HG03159 (cell line): ENCODE measurements at regions not wholly inside any gene's neighbourhood (a gene's known extent, or its start where the extent isn't known, plus 50 kb on each side); places are given as distances from the start of the nearest gene placed in this dataset.

Experiments
- ATAC-seq: cut with Tn5 transposase; IDR thresholded peaks from one replicate; pipeline ENCODE4 v1.9.1; 2021; ENCODE audit warnings: mild to moderate bottlenecking, moderate library complexity; ENCODE audit not compliant: unreplicated experiment

DNA sequence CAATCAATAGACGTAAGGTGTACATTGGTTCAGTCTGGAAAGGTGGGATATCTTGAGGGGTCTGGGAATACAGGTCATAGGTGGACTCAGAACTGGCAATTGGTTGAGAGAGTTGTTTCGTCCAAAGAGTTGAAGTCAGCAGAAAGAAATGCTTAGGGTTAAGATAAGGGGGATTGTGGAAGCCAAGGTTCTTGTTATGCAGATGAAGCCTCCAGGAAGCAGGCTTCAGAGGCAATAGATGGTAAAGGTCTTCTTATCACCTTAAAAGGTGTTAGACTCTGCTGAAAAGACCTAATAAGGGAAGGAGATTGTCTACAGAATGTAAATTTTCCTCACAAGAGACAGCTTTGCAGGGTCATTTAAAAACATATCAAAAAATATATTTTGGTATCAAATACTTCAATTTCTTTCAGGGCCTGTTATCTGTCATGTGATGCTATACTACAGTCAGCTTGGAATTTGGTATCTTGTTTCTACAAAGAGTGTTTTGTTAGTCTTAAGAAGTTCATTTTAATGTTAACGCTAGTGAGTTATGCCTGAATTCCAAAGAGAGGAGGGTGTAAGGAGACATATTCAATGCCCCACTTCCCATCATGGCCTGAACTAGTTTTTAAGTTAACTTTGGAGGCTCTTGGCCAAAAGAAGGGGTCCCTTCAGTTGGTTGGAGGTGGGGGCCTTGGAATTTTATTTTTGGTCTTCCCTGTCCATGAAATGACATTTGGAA lies 378.2 kb upstream of the ROBO2 start:
- no peak for ATAC-seq

DNA sequence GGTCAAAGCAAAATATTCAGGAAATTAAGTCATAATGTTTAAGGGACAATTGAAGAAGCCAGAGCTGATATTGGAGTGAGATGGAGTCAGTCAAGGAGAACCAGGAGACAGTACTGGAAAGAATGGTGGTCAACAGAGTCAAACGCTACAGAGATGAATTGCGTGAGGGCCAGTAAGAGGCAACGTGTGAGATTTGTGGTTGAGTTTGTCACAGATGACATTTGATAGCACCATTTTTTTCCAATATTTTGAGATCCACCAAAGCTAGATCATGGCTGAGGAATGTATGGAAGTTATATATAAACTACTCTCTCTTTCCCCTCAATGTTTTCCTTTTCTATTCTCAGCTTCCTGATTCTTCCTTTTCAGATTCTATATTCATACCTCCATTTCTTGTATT lies 375.1 kb upstream of the ROBO2 start:
- no peak for ATAC-seq

DNA sequence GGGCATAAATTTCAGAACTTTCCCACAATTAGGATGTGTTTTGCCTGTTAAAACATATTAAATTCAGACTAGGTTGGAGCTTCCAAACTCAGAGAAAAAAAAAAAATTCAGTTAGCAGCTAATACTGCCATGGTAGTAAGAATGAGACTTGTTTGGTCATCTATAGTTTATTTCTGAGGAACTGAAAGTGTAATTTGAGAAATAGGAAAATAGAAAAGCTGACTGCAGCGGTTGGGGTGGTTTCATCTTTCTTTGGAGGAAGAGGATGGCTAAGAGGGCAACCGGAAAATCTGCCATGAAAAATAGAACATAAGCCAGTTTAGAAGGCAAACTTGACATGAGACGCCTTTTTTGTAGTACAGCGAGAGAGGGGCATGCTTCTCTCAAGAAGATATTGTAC lies 371.2 kb upstream of the ROBO2 start:
- no peak for ATAC-seq

DNA sequence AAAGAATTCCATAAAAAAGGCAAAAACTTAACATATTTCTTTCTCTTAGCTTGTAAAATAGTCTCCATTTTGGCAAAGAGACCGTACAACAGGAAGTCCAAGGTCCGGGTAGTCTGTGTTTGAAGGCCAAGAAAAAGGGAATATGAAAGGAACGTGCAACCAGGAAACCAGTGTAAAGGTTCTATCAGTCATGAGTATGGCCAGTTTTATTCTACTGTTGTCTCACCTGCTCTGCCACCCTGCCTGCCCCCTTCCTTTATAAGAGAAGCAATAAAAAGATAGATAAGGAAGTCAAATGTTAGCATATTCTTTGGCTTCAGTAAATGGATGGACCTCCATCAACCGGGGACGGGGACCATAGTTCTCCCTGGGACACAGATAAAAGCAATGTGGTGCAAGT lies 370.6 kb upstream of the ROBO2 start:
- ATAC-seq = no peak

DNA sequence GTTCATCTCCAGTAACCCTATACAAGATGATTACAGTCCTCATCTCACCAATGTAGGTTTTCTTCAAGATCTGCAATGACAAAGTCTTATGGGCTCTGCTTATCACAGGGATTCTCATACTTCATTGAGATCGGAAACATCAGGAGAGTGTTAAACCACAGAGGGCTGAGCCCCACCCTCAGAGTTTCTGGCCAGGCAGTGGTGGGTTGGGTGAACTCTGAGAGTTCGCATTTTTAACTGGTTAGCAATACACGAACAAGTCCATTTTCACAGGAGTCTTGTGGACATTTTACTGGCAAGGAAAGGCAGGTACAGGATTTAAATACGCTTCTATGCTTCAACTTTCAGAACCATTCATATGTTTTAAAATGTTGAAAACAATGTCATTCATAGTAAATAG lies 366.7 kb upstream of the ROBO2 start:
- no peak for ATAC-seq

DNA sequence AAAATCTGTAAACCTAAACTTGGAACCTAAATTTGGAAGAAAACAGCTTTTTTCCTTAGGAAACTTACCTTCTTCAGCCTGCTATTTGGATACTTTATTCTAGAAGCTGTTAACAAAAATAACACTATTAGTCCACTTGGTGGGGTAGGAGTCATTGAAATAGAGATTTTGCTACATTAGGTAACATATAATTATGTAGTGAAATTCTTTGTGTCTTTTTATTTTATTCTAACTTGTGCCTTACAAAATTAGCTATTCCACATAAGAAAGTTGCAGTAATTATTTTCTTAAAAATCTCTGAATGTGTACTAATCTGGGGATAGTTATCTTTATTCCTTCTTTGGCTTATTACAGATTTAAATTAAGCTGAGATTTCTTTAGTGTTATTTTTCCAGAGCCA lies 360.4 kb upstream of the ROBO2 start:
- ATAC-seq = no peak

DNA sequence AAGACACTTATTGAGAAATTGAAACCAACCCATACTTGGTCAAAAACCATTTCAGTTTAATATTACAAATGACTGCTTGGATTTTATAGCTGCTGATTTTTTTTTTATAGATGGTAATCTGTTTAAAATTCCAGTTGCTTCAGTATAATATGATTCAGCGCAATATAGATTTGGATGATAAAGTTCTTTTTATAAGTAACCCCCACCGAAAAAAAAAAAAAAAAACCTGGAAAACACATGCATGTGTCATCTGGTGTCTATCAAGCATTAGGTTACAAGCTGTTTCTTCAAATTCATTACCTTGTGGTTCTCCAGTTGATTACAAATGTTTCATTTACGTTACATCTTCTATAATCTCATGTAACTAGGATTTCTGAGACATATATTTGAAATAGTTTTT lies 356.6 kb upstream of the ROBO2 start:
- ATAC-seq = no peak

DNA sequence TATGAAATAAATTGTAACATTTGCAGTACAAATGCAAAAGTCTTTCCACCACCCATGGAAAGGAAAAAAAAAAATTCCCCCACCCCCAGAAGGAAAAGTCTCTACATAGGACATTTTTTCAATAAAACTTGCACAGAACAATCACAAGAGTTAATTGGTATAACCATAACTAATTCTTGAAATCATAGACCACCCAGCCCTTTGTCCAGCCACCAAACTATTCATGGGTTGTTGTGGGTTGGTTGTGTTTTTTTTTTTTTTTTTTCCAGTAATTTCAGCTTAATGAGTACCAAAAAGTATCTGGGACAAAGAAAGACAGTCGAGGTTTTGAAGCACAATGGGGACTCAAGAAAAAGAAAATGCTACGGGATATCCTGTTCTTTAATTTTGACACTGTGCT lies 355.0 kb upstream of the ROBO2 start:
- ATAC-seq = no peak

DNA sequence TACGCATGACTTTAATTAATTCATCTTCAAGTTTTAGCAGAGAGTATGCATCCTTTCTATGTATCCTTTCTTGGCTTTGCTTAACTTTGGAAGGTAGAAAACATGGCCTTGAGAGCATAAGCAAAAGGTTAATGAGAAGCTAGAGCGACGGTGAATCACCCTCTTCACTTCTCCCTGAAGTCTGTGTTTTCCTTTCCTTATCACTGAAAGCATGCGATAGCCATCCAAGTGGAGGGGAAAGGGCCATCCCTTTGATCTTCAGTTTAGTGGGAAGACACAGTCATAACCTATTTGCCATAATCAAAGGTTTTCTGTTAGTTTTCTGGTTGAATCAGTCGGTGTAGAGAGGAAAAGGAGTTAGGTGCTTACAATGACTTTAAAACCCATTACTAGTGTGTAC lies 354.0 kb upstream of the ROBO2 start:
- ATAC-seq = no peak

DNA sequence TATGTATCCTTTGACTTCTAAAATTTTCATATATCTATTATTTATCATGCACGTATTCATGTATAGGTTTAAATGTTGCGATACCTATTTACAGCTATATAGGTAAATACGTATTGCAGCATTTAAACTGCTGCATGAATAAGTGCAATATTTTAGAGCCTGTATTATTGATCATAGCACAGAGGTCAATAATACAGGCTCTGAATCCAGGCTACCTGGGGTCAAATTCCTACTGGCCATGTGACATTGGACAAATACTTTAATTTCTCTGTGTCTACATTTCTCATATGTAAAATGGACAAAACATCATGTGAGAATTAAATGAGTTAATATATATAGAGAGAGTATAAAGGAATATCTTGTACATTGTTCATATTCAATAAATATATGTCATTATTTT lies 352.9 kb upstream of the ROBO2 start:
- no peak for ATAC-seq

DNA sequence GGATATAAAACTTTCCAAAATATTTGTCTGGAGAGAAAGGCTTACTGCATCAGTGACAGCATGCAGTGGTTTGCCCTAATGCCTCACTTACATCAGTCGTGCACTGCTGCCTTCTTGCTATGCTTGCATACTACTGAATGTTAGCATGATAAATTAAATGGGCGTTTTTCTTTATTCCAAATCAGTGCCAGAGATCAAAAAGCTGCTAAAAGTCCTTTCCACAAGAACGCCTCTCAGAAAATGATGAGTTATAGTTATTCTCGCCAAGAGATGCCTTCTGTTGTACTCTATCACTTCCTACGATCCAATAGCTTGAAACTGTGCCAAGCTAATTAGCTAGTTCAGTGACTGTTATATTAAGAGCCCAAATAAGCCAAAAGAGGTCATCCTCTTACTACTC lies 345.8 kb upstream of the ROBO2 start:
- no peak for ATAC-seq

DNA sequence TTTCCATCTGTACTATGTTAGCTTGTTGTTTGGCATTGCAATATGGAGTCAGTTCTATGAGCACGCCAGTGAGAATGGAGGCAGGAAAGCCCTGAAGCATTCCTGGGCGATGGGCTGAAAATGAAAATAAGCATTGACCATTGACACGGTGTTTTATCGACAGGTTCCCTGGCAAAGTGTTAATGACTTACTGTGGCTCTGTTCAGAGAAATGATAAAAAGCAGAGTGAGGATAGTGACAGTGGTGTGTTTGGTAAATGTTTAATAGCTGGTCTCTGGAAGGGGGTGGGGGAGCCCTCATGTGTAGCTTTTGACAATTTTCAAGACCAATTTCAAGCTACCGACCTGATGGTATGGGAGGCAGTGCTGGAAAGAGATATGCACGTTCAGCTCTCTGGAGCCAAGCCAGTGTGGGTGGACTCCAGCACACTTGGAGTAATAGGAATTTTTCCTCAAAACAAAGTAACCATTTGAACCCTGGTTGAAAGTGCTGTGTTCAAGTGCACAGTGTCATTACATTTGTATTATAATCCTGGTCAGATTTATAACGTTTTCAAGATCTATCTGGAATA lies 341.7 kb upstream of the ROBO2 start:
- no peak for ATAC-seq

DNA sequence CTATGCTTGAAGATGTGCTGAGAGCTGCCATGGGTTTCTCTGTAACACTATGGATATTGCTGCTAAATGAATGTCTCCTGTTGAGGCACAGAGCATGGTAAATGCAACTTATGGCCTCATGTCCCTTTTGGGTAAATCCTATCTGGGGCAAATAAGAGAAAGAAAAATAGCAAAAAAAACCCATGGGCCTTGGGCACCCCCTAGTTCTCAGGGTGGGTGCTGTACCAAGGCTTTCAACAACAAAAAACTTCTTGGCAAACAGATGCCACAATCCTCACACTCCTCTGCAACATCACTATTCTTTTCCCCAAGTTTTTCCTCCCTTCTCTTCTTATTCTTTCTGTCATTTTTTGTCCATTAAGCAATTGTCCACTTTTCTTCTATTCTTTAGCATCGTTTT lies 340.1 kb upstream of the ROBO2 start:
- no peak for ATAC-seq

DNA sequence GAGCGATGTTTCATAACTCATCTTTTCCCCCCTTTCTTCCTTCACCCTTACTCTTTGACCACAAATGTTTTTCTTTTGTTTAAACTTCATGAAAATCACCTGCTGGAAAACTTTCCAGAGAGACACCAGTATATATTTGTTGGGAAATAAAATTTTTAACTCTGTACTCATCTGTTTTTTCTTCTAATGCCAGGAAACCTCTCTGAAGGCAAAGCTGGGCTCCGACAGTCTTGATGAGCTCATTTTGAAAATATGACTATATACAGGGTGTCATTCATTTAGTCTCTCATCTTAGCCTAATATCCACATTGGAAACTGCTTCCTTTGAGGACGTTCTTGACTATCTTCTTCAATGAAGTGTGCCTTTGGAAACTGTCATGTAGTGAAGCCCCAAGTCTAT lies 339.6 kb upstream of the ROBO2 start:
- no peak for ATAC-seq

DNA sequence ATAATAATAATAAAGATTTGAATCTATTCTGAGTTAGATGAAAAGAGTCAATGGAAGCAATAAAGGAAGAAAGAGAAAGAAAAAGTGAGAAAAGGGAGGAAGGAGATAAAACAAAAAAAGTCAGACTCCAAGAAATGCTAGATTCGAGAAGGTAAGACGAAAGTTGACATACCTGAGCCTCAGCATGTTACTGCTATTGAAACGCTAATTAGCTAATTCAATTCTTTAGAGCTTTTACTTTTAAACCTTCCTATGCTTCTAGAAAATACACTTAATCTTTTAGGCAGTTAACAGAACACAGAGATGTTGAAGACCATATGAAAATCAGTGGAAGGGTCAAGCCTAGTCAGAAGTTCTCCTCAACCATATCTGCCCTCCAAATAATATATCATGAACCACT lies 337.2 kb upstream of the ROBO2 start:
- no peak for ATAC-seq

DNA sequence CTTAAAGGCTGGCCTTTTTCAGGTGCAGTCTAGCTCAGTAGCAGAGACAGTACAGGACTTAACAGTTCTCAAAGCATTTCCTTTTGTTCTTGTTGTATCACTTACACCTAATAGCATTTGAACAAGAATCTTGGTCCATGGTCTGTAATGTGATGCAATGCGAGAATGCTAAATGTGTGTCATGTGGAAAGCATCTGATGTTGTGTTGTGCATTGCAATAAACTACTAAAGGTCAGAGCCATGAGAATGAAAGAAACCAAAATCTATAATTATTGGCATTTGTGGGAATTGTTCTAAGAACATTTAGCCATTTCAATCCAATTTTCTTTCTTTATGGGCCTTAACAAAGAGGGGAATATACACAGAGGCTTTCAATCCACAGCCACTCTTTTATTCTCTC lies 324.5 kb upstream of the ROBO2 start:
- no peak for ATAC-seq

DNA sequence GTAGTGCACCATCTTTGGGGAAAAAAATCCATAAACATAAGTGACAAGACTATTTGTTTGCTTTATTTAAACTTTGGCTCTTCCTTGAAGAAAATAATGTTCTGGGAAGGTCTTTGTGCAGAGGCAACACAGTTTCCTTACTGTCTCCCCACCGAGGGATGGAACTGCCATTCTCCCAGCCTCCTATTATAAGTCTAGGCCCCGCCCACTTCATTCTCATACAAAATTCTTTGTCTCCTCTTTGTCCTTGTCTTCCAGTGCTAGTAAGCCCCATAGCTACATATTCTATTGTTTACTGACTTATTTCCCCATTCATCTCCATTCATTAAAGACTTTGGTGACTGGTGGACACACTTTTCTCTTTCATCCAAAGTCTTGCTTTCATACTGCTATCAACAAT lies 316.5 kb upstream of the ROBO2 start:
- no peak for ATAC-seq

DNA sequence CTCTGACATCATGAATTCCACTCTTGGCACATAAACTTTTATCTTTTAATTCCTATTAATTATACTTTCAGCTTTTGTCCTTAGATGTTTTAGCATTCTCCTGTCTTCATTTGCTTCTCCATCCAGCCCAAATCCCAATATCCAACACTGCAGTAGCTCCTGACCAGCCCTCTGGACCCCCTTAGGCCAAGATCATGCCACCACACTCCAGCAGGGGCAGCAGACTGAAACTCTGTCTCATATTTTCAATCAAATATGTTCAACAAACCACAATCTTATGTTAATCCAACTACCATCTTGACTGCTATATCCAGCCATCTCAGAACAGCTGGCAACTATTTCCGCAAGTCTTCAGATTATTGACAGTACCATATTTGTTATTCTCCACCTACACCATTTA lies 315.8 kb upstream of the ROBO2 start:
- no peak for ATAC-seq

DNA sequence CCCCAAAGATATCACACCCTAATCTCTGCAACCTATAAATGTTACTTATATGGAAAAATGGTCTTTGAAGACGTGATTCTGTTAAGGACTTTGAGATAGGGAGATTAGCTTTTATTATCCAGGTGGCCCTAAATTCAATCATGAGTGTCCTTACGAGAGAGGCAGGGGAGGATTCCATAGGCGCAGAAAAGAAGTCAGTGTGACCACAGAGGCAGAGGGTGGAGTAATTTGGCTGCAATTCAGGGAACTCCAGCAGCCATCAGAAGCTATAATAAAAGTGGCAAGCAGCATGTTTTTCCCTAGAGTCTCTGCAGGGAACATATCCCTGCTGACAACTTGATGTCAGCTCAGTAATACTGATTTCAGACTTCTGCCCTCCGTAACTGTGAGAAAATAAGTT lies 315.2 kb upstream of the ROBO2 start:
- ATAC-seq = no peak

DNA sequence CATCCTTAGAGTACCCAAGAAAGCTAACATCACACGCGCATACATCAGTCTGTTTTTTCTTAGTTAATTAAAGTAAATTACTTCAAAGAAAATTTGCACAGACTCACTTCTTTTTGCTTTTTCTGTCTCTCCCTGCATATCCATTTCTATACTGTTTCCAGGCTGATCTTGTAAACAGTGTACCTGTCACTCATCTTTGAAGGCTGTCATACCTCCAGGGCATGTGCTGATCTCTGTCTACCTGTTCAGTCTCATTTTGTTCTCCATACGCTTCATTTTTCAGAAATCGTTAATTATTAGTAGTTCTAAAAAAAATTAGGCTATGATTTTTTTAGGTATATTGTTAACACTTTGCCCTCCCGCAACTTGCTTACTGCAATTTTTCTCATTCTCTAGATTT lies 313.9 kb upstream of the ROBO2 start:
- no peak for ATAC-seq

DNA sequence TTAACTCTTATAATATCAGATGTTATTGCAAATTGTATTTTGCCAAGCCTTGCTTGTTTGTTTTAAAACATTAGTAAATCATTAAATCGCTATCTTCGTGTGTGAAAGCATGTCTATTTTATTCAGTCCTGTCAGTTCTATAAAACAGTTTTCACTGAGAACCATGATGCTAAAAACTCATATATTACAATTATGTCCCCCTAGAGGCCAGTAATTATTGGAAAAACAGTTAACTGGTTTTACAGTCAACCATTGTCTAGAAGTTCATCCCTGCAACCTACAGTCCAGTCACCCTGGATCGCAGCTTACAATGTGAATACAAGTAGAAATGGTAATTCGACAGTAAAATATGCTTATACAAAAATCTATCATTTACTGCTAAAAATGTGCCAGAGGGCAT lies 311.5 kb upstream of the ROBO2 start:
- ATAC-seq = no peak

DNA sequence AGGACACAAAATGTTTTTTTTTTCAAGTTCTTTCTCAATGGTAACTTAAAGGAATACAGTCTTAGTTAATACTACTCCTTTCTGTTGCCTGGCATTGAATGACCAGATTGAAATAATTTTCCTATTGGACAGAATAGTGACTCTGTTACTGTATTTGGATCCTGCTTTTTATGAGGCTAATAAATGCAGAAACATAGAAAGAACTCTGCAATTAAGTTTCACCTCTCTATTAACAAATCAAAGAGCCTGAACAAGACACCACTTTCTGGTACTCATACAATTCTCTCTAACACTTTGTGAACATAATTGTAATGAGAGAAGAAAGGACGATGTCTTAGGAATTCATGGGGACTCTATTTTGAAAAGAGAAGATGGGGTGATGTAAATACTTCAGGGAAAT lies 308.4 kb upstream of the ROBO2 start:
- no peak for ATAC-seq

DNA sequence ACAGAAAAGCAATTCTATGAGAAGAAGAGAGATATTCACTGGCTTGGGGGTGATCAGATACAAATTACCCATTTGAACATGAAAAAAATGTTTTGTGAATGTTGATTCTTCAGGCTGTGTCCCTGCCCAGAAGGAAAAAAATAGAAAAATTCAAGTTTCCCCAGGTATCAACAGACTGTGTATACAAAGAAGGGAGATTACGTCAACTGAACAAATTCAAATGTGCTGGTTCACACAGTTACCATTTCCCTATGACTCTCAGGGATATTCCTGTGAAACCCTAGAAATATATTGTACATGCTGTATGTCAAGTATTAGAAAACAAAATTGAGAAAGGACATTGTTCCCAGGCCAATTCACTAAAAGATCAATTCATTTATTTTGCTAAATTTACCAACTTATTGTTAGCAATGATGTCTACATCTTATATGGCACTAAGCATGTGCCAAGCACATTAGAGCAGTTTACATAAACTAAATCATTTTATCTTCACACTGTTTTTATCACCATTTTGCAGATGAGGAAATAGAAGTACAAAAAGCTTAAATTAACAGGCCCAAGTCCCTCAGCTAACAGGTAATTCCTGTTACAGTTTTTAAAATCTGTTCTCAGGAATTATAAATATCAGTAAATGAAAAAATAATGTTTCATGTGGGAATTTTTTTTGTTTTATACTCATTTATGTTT lies 306.7 kb upstream of the ROBO2 start:
- no peak for ATAC-seq
